Activated CD4-positive, alpha-beta T cell treated with anti-CD3 and anti-CD28 coated beads, Interleukin-2, amount 50 U/mL, for 24 hours (primary cell): ENCODE measurements at regions not wholly inside any gene's neighbourhood (a gene's known extent, or its start where the extent isn't known, plus 50 kb on each side); places are given as distances from the start of the nearest gene placed in this dataset.

Experiments
- DNase-seq, 2 donors: peaks; one replicate each; pipeline ENCODE4 v3.0.0-alpha.2; 2020; ENCODE audit warnings: low read depth in 1 of 2, low spot score in 1 of 2

- no peak for DNase-seq
Observed at GRCh38 chr11:79864882-79865281, 424.1 kb upstream of the TENM4 start.

DNA sequence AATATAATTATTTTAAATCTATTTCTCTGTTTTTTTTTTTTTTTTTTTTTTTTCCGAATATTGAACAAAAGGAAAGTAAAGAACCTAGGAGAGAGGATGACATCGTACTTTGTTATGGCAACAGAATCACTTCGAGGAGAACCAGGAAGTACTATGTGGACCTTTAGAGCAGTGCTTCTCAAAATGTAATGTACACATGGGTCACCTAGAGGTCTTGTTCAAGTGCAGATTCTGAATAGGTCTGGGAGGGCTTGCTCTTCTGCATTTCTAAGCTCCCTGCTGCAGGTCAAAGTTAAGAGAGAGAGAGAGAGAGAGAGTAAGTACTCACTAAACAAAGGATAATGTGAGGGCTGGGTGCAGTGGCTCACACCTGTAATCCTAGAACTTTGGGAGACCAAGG lies 419.5 kb upstream of the TENM4 start:
- no peak for DNase-seq

GRCh38 chr11:79857377-79858214 lies 416.8 kb upstream of the TENM4 start:
- DNase-seq: no peak

DNA sequence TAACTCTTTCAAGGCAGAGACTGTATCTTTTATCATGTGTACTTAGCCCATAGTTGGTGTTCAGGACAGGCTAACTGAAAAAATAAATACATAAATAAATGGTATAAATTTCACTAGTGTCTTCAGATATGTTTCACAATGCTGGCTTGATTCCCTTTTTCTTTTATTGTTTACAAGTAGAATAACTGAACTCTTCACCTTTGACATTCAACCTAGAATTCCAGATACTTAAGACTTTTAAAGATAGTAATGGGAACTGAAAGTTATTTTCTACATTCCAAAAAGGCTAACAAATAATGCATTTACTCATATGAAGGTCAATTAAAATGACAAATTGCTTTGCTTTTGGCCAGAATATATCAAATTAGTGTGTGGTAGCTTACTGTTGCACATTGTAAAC lies 411.3 kb upstream of the TENM4 start:
- no peak for DNase-seq

GRCh38 chr11:79845002-79845709 lies 404.3 kb upstream of the TENM4 start:
- DNase-seq: no peak

DNA sequence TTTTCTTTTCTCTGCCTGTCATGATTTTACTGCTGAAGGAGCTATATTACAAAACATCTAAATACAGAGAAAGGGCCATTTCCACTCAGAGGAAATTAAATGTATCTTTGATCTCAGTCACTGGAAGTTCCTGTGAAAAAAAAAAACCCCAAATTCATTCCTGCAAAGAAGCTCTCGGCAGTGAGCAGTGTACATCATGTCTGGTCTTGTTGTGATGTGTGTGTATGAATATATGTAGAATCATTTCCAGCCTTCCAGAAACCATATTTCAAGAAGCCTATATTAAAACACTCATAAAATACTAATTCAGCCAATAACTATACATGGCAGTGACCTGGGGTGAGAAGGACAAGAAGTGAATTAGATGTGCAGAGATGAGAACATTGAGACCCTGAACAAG lies 393.2 kb upstream of the TENM4 start:
- DNase-seq: no peak

- no peak for DNase-seq
Observed at GRCh38 chr11:79830446-79830845, 389.6 kb upstream of the TENM4 start.

- no peak for DNase-seq
Observed at GRCh38 chr11:79829891-79830290, 389.1 kb upstream of the TENM4 start.

DNA sequence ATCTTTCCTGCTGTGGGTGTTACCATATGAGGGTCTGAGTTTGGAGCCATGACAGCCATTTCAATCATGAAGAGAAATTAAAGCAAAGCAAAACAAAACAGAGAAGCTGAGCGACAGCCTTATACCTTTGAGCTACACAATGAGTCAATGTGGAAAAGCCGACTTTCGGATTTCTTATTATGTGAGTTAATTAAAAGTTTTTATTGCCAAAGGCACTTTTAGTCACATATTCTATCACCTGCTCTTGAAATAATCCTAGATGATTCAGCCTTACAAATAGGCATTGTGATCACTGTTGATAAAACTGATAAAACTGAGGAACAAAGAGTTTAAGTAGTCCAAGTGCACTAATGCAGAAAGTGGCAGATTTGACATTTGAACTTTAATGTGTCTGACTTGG lies 381.9 kb upstream of the TENM4 start:
- no peak for DNase-seq

- DNase-seq: no peak
Observed at GRCh38 chr11:79813551-79813950, 372.7 kb upstream of the TENM4 start.

- no peak for DNase-seq
Observed at GRCh38 chr11:79809487-79809886, 368.7 kb upstream of the TENM4 start.

DNA sequence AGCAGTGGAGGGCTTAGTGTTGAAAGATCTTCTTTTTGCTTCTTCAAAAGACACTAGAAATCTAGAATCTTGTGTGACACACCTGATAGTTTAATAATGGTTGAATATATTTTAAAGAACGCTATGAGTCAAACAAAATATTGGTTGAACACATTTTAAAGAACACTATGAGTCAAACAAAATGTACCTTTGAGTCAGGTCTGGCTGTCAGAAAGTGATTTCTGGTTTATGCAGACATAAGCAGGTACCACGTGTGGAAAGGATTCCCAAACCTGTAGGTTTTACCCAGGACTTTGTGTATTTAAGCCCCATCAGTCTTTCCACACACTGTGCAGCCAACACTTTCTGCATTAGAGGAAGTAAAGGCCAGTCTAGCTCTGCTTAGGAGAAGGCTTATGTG lies 366.7 kb upstream of the TENM4 start:
- DNase-seq: no peak

- DNase-seq: no peak
Observed at GRCh38 chr11:79796704-79797103, 355.9 kb upstream of the TENM4 start.

GRCh38 chr11:79794484-79795393 lies 353.9 kb upstream of the TENM4 start:
- no peak for DNase-seq

- DNase-seq: no peak
Observed at GRCh38 chr11:79794057-79794456, 353.2 kb upstream of the TENM4 start.

DNA sequence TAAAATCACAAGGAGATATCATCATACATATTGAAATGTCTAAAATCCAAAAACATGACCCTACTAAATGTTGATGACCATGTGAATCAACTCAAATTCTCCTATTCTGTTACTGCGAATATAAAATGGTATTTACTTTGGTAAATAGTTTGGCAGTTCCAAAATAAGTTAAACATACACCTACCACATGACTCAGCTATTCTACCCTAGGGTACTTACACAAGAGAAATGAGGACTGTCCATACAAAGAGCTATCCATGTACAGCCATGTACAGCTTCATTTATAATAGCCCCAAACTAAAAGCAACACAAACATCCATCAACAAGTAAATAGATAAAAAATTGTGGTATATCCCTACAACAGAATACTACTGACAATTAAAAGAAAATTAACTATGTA lies 346.1 kb upstream of the TENM4 start:
- no peak for DNase-seq

DNA sequence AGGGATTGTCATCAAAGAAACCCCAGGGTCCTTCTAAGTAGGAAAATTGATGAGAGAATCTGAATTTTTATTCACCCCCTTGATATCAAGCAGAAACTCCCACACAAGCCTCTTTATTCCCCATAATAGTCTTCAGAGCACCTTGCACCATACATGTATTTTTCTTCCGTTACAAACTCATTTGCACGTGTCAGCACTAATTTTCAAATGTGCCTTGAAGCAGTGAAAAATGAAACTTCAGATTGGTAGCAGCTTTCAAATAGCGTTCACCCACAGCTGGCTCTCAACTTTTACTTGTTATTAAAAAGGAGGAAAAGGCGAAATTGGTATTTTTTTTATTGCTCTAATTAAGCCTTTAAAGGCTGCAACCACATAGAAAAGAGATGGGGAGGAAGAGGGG lies 343.0 kb upstream of the TENM4 start:
- DNase-seq: no peak

GRCh38 chr11:79768343-79768742 lies 327.5 kb upstream of the TENM4 start:
- no peak for DNase-seq

GRCh38 chr11:79762279-79762921 lies 321.6 kb upstream of the TENM4 start:
- DNase-seq: no peak

- DNase-seq: no peak
Observed at GRCh38 chr11:79758325-79758724, 317.5 kb upstream of the TENM4 start.

GRCh38 chr11:79747406-79747805 lies 306.6 kb upstream of the TENM4 start:
- no peak for DNase-seq
